ENCODE measurements at regions not wholly inside any gene's neighbourhood (a gene's known extent, or its start where the extent isn't known, plus 50 kb on each side); places are given as distances from the start of the nearest gene placed in this dataset.

DNA sequence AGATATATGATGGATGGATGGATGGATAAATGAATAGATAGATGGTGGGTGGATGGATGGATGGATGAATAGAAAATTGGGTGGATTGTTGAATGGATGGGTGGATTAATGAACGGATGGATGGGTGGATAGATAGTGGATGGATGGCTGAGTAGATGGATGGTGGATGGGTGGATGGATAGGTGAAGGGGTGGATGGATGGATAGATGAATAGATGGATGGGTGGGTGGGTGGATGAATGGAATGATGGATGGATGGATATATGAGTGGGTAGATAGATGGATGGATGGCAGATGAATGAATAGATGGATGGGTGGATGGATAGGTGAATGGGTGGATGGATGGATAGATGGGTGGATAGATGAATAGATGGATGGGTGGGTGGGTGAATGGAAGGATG, 80.7 kb upstream of the NEDD9 start:
- TF ChIP-seq EZH2 (IDR thresholded peaks at IDR 0.05; ENCODE audit: borderline replicate concordance, low read depth, low read length, severe bottlenecking), result no peak
- TF ChIP-seq, protein P1, sequence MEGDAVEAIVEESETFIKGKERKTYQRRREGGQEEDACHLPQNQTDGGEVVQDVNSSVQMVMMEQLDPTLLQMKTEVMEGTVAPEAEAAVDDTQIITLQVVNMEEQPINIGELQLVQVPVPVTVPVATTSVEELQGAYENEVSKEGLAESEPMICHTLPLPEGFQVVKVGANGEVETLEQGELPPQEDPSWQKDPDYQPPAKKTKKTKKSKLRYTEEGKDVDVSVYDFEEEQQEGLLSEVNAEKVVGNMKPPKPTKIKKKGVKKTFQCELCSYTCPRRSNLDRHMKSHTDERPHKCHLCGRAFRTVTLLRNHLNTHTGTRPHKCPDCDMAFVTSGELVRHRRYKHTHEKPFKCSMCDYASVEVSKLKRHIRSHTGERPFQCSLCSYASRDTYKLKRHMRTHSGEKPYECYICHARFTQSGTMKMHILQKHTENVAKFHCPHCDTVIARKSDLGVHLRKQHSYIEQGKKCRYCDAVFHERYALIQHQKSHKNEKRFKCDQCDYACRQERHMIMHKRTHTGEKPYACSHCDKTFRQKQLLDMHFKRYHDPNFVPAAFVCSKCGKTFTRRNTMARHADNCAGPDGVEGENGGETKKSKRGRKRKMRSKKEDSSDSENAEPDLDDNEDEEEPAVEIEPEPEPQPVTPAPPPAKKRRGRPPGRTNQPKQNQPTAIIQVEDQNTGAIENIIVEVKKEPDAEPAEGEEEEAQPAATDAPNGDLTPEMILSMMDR (IDR thresholded peaks at IDR 0.05; ENCODE audit: borderline replicate concordance, extremely low read depth, low read length, poor library complexity, severe bottlenecking), result no peak
